ENCODE measurements at regions not wholly inside any gene's neighbourhood (a gene's known extent, or its start where the extent isn't known, plus 50 kb on each side); places are given as distances from the start of the nearest gene placed in this dataset.

DNA sequence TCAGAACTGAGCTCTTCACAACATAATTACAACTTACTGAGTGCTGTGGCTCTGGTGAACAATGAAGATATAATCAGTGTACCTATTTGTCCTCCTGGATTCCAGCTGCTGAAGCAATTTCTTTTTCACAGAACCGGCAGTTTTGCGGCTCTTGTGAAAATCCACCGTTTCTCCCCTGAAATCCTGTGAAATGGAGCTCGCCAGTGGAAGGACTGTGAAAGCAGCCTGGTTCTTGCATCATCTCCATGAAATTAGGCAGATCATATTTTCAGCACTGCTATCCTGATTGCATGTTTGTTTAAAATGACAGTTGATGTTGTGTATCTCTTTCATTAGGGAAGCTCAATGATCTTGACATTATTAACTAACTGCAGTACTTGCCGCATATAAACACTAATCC, 120.2 kb upstream of the SNX19 start:
- no peak for TF ChIP-seq EP300 (IDR thresholded peaks at IDR 0.05)
- TF ChIP-seq POLR2A (IDR thresholded peaks at IDR 0.05) = no peak
